HG03066 (cell line): ENCODE measurements at regions not wholly inside any gene's neighbourhood (a gene's known extent, or its start where the extent isn't known, plus 50 kb on each side); places are given as distances from the start of the nearest gene placed in this dataset.

Experiments
- ATAC-seq: cut with Tn5 transposase; IDR thresholded peaks from one replicate; pipeline ENCODE4 v1.9.1; 2021; ENCODE audit warnings: low read depth; ENCODE audit not compliant: unreplicated experiment

DNA sequence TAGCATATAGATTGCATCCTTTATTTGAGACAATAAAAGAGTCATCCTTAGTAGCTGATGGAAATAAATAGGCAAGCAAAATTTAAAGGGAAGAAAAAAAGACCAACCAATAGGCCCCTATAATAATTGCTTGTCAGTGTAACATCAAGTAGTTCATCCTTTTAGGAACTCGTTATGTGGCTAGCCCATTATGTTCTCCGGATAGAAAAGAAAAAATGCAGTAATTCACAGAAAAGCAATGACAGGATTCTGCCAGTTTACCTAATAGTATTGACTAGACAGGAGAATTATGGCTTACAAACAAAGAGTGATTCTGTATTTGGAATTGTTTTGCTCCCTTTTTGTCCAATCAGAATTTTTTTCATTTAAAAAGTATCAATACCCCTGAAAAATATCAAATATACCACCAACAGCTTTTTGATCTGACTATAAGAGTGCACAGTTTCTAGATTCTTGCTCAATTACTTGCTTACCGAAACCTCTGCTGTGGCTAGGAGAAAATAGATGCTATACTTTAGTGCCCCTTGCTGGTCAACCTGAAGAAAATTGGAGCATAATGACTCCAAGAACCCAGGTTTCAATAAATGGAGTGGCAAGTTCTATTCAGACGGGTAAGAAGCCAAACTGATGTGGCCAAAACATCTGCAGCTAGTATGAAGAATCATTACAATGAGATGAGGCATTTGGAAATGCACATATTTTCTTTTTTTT, 91.5 kb upstream of the SASH1 start:
- no peak for ATAC-seq

DNA sequence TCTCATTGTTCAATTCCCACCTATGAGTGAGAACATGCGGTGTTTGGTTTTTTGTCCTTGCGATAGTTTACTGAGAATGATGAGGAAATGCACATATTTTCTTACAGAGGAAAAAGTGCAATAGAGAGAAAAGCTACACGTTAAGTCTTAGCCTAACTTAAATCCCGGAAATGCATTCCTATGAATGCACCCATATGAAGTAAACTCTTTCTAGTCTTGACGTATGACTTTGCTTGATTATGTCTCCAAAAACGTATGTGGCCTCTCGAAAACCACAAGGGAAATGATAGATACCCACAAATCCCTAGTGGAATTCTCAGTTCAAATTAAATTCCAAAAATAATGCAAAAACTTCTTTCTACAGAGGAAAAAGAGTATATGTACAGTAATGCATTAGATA, 90.7 kb upstream of the SASH1 start:
- no peak for ATAC-seq

DNA sequence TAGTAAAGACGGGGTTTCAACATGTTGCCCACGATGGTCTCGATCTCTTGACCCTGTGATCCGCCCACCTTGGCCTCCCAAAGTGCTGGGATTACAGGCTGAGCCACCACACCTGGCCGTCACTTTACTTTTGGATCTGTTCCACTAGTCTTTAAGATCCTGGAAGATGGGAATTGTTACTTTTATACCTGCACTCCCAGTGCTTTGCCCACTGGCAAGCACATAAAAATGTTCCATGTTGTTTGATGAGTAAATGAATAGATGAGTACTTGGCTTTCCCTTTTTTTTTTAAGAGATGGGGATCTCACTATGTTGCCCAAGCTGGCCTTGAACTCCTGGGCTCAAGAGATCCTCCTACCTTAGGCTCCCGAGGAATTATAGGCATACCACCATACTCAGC, 84.8 kb upstream of the SASH1 start:
- ATAC-seq = no peak

DNA sequence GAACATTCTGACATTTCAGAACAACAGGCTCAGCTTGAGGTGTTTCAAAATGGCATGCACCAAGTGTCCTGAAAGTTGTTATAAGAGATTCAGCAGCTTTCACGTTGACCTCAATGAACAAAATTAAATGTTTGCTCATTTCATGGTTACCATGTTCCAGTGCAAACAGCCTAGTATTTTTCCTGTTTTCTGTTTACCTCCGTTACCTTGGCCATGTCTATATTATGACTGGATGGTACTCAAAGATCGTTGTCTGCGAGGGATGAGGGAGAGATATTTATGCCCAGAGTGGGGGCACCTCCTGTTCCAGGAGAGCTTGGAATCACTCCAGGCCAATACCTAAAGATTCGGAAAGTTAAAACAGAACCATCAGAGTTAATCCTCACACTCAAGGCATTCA, 83.8 kb upstream of the SASH1 start:
- no peak for ATAC-seq

DNA sequence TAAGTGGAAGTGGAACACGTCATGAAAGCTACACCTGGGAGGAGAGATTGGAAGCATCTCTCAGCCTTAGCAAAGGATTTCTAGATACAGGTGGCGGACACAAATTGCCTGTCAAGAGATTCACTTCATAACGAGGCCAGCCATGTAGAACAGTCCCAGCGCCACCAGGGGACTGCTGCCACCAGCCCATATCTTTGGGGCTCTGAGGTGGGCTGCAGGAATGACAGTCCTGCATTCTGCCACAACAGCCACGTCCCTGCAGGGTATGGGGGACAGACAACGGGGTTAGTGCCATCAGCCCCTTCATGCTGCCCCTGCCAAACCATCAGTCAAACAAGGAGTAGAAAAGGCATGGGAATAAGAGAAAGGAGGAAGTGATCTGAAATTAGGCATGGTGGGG, 81.2 kb upstream of the SASH1 start:
- ATAC-seq = no peak

DNA sequence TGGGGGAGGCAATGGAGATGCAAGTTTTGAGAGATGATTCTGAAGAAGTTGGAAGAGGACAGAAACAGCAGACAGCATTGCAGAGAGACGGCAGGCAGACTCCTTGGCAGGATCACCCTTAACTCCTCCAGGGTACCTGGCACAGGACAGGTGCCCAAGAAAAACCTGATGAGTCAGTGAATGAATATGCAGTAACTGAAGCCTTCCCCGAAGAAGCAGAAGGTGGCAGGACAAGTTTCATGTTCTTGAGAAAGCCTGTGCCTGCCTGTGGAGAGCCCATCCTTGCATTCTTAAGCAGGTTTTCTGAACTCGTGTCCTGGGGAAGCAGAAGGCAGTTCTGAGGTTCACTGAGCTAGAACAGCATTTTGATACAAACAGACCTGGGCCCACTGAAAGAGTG, 79.6 kb upstream of the SASH1 start:
- ATAC-seq = no peak

DNA sequence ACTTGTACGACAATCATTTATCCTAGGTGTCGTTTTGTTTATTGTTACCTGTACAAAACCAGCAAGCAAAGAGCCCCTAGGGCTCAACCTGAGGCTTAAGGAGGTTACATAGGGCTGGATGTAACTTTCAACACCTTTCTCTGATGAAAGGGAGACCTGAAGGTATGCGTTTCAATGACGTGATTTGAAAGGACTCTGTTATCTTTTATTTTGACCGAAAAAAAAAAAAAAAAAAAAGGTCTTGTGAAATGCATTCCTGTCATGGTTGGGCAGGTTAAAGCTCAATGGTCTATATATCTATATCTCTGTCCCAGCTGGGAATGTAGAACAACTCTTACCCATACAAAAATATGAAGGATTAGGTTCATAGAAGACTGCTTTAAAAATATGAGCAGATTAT, 78.7 kb upstream of the SASH1 start:
- no peak for ATAC-seq

- ATAC-seq = no peak
These were observed 77.6 kb upstream of the SASH1 start for GRCh38 chr6:148265054-148265453.

DNA sequence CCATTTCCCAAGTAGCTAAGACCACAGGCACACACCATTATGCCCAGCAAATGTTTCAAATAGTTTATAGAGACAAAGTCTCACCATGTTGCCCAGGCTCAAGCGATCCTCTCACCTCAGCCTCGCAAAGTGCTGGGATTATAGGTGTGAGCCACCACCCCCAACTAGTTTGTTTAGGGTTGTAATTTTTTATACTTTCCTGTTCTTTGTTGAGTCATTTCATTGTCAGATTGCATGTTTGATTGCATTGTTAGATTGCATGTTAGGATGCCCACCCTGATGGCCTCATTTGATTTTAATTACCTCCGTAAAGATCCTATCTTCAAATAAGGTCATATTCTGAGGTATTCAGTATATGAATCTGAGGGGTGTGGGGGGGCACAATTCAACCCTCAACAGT, 73.3 kb upstream of the SASH1 start:
- ATAC-seq = no peak

DNA sequence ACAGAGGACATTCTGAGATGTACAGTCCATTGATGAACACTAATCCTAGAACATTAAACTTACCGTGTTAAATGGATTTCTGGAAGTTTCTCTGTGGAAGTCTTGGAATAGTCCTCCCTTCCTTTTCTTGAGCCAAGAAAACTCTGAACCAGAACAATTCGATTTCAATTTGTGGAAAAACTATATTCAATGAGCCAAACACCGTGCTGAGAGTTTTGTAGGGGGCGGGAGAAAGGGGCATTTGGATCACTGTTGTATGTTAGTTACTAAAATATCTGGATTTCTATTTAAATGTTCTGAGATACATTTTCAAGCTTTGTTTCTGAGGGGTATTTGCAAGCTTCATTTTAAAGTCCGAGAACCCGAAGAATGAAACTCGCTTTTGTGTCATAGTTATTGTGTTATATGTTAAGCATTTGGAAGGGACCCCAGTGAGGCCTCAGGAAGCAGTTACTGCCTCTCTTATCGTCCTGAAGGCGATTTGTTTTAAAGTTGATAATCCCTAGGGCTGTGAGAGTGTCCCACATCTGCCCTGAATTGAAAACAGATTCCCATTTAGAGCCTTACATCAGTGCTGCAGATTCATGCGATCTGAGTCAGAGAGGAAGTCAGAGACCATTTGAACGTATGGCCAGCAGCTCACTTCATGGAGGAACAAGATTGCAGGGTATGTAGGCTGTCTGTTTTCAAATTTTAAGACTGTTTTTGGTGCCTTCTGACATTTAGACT, 70.8 kb upstream of the SASH1 start:
- no peak for ATAC-seq

DNA sequence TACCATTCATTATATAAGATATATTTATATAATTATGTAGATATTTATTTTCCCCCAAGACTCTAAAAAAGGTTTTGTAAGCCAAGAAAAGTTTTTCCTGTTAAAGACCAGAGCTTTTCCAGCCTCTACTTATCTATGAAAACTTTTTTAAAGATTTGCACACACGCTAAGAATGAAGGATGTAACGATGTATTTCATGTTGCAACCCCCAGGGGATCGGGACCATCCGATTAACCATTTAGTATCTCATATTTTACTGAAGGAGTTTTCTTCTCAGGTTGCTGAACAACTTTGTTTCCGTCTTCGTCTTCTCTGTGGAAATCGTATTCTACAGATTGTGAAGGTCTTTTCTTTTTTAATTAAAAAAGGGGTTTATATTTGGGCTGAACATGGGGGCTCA, 70.0 kb upstream of the SASH1 start:
- ATAC-seq = no peak

- no peak for ATAC-seq
These were observed 68.5 kb upstream of the SASH1 start for GRCh38 chr6:148273962-148274752.

- no peak for ATAC-seq
These were observed 67.8 kb upstream of the SASH1 start for GRCh38 chr6:148274809-148275208.

GRCh38 chr6:148285205-148285604, 57.4 kb upstream of the SASH1 start:
- no peak for ATAC-seq

GRCh38 chr6:148286563-148286962, 56.1 kb upstream of the SASH1 start:
- no peak for ATAC-seq

DNA sequence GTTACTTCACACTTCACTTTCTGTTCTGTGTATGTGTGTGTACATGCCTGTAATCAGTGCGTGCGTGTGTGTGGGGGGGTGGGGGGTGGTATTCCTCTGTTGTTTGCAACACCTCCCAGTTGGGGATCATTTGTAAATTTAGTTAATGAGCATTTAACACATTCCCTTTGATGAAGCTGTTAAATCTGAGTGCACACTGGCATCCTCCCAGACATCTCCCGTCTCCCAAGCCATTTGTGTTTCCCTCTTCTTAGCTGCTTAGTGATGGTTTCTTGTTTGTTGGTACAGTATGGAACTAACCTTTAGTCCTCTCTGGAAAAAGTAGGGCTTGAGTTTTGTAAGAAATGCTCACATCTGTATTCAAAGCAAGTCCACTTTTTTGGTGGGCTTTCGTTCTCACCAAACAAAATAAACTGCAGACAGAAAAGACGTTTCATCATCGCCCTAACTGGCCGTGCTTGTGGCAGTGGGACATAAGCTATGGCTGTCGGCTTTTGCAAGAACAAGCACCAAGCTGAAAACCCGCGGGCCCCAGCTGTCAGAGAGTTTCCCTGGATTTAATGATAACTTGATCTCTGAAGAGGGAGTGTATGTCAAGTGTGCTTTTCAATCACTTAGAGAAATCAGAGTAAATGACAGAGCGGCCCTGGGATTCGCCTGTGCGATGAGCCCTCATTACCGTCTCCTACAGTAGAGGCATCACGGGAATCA, 54.9 kb upstream of the SASH1 start:
- ATAC-seq = no peak

DNA sequence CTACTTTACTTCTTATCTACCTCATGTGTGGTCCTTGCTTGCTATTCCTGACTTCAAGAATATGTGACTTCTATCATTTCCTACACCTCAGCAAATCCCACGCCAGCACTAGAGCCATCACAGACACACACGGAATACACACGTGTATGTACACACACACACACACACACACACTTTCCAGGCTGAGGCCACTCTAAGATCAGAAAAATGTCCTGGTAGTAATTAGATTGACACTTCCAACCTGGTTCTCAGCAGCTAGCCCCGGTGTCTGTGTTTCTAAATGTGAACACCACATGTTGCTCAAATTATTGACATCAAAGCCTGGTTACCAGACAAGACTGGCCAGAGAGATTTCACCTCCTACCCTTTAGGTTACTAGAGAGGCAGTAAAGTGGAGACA, 54.1 kb upstream of the SASH1 start:
- ATAC-seq = no peak

DNA sequence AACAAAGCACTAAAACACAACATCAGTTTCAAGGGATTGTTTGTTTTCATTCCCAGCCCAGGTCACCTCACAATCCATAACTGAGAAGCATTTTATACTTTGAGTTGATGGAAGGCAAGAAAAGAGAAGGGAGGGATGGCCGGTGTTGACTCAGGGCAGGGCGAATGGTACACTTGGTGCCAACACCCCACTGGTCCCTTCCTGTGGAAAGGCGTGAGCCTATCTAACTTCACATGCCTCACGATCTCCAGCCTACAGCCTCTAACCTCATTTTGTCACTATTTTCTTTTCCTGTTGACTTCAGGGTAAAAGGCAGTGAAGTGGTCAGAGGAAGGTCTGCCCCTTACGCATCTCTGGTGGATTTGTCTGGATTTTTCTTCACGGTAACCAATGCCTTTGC, 53.5 kb upstream of the SASH1 start:
- no peak for ATAC-seq

DNA sequence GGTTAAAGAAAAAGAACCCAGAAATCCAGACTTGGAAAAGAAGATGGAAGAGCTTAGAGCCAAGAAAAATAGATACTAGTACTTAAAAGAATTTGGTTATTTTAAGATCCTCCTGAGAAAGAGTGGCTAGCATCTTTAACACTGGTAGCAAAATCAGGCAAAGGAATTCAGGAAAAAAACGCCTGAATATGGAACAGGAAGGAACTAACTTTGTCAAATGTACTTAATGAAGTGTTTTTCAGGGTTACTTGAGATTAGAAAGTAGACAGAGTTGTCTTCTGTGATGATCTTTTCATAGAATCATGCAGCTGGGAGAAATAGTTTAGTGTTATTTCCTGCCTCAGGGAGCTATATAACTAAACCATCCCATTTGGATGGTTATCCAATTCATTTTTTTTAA, 50.8 kb upstream of the SASH1 start:
- no peak for ATAC-seq
